SK-N-MC (cell line): ENCODE measurements at regions not wholly inside any gene's neighbourhood (a gene's known extent, or its start where the extent isn't known, plus 50 kb on each side); places are given as distances from the start of the nearest gene placed in this dataset.

Experiments used
- EZH2 ChIP-seq: fragments of 200-600 bp; sonication (generic); IDR thresholded peaks from one replicate; pipeline ENCODE4 v1.6.1; 2017; ENCODE audit warnings: antibody characterized with exemption
- FOXP2 ChIP-seq: optimal IDR thresholded peaks from 2 replicates; pipeline ENCODE3; 2011; ENCODE audit warnings: mild to moderate bottlenecking, moderate library complexity; ENCODE audit not compliant: insufficient read depth; ENCODE audit errors: extremely low read length, control extremely low read depth
- POLR2AphosphoS5 ChIP-seq: IDR thresholded peaks from 2 replicates; pipeline ENCODE4 v1.6.1; 2012; ENCODE audit warnings: mild to moderate bottlenecking, low read depth, low read length, borderline replicate concordance

GRCh38 chr6:100103194-100103593 lies 109.2 kb upstream of the MCHR2 start:
- TF ChIP-seq EZH2 (no peak), POLR2AphosphoS5 (no peak), FOXP2 (no peak)
